Mononuclear cell (primary cell): ENCODE measurements at regions not wholly inside any gene's neighbourhood (a gene's known extent, or its start where the extent isn't known, plus 50 kb on each side); places are given as distances from the start of the nearest gene placed in this dataset.
"Not testable (repeated sequence)": the region's sequence is repeated elsewhere in the genome, so short reads cannot be mapped to it uniquely, and the experiment has no call there.

Experiments used
- H3K27me3 ChIP-seq: 2 replicates; pipeline ENCODE4 v1.6.0; 2011; ENCODE audit warnings: low read length, control low read depth; ENCODE audit not compliant: insufficient read depth
- H3K4me1 ChIP-seq: 2 replicates; pipeline ENCODE4 v1.5.1; 2011; ENCODE audit warnings: mild to moderate bottlenecking, low read length, control low read depth; ENCODE audit not compliant: insufficient read depth
- H3K4me3 ChIP-seq: 2 replicates; pipeline ENCODE4 v1.5.1; 2011; ENCODE audit warnings: mild to moderate bottlenecking, low read length, moderate library complexity
- H3K9me3 ChIP-seq: 2 replicates; pipeline ENCODE4 v1.5.1; 2011; ENCODE audit warnings: low read depth, mild to moderate bottlenecking, control low read depth, low read length

- Histone ChIP-seq H3K4me1 (no peaks in the 10 kb centered on the region), H3K4me3 (no peak overlapping the region), H3K9me3 (no peaks in the 10 kb centered on the region)
These were observed 158.8 kb downstream of the TMEM161B start for GRCh38 chr5:88109818-88110217.

DNA sequence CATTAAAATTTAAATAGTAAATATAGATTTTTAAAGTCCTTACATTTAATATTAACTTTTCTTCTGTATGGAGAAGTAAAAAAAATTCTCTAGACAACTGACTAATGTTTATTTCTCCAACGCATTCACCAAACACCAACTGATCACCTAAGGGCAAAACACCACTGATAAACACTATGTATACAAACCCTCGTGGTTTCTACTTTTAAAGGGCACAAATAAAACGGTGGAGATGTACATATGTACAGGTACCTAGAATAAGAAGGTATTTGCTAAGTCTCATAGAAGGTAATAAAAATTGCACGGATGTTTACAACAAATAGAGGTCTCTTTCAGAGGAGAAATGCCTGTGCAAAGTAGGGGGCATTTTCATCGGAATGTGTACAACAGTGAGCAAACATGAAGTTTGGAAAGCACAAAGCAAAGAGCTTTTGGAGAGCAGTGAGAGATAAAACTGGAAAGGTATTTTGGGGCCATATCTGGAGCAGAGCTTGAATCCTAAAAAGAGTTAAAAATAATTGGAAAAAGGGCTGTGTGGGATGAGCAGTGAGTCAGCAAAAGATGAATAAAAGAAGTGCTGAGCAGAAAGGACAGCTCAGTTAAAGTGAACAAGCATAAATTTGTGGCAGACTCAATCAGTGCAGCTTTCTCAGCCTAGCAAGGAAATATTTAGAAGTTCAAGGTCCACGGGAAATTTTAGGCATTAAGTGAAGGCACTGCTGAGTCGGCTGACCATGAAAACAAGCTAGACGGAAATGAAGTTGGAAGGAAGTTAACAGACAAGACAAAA is 160.0 kb downstream of the TMEM161B start:
- Histone ChIP-seq H3K27me3 (no peaks in the 10 kb centered on the region), H3K9me3 (no peaks in the 10 kb centered on the region), H3K4me3 (no peak overlapping the region), H3K4me1 (no peaks in the 10 kb centered on the region)

More at GRCh38 chr5:88109818-88110217, 158.8 kb downstream of the TMEM161B start:
- H3K27me3 ChIP-seq: no peaks in the 10 kb centered on the region

DNA sequence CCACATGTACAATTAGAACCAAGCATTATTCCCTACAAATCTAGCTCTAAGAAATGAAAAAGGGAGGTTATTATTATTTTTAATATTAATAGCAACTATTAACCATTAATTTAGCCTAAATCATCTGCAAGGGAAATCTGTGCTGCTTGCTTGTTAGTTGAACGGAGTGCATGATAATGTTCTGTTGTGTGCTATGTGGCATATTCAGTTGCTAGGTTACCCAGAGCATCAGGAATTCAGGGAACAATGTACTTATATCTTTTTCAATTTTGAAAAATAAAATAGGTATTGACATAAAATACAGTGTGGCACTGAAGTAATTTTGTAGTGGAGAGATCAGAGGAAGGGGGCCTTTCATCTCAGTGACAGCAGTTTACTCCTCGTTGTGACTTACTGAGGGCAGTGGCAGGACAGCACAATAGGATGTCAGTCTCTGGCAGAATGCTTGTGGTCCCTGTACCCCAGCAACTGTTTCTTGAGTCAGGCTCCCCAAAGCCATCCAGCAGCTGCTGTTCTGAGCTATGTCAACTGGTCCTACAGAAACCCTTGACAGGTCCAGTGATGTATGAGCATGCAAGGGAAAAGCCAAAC is 173.6 kb downstream of the TMEM161B start:
- Histone ChIP-seq H3K4me3 (no peak overlapping the region), H3K4me1 (no peaks in the 10 kb centered on the region), H3K27me3 (no peaks in the 10 kb centered on the region), H3K9me3 (no peaks in the 10 kb centered on the region)

DNA sequence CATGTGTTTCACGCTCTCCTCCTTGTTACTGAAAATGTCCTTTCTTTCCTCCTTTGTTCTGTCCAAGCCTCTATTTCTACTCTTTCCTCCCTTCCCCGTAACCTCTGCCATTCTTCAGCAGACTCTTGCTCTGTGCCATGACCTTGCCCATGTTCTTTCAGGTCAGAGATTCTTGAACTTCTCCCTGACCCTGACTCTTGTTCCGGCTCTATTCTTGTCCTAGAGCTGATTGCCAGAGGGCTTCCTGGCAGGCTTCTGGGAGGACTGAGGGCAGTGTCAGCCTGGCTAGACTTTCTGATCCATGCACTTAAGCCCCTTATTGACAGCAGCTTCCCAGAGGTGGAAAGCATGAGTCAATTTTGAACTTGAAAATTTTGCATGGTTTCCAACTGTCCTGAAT is 174.2 kb downstream of the TMEM161B start:
- Histone ChIP-seq H3K4me1 (no peaks in the 10 kb centered on the region), H3K4me3 (no peak overlapping the region), H3K9me3 (no peaks in the 10 kb centered on the region), H3K27me3 (no peaks in the 10 kb centered on the region)

GRCh38 chr5:88093765-88094164 is 174.9 kb downstream of the TMEM161B start:
- Histone ChIP-seq H3K4me3 (no peak overlapping the region), H3K4me1 (no peaks in the 10 kb centered on the region), H3K27me3 (no peaks in the 10 kb centered on the region), H3K9me3 (no peaks in the 10 kb centered on the region)

GRCh38 chr5:88092958-88093605 is 175.6 kb downstream of the TMEM161B start:
- H3K9me3 ChIP-seq: no peaks in the 10 kb centered on the region
- H3K4me3 ChIP-seq: no peak overlapping the region
- no peaks in the 10 kb centered on the region for H3K27me3 ChIP-seq
- H3K4me1 ChIP-seq: no peaks in the 10 kb centered on the region

DNA sequence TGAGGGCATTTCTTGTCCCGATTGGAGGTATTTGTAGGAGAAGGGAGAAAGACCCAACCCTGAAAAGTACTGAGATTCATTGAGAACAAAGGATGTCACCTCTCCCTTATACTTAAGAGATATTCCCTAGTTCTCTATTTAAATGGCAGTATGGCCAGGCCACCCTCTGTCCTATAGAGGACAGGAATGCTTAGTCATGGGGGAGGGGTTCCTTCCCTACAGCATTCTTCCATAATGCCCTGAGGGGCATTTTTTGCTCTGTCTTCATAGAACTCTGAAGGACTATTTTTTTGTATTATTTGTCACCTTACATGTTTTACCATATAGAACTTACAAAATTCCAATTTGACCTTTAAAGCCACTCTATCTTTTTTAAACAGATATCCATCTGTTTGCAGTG is 176.3 kb downstream of the TMEM161B start:
- H3K4me1 ChIP-seq: no peaks in the 10 kb centered on the region
- no peaks in the 10 kb centered on the region for H3K27me3 ChIP-seq
- H3K9me3 ChIP-seq: no peaks in the 10 kb centered on the region
- H3K4me3 ChIP-seq: no peak overlapping the region

DNA sequence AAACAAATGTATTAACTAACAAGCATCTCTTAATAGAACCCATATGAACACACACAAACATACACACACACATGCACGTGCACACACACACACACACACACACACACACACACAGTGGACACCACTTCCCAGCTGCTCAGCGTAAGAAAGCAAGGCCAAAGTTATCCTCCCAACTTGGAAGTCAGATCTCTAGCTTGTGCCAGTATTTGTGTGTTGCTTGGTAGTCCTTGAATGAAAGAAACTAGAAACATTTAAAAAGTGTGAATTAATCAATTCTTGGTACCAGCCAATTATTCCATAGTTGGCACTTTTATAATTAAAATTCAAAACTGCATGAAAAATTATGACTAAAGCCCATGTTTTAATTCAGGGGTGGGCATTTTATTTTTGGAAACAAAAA is 178.1 kb downstream of the TMEM161B start:
- Histone ChIP-seq H3K4me1 (no peaks in the 10 kb centered on the region), H3K27me3 (no peaks in the 10 kb centered on the region), H3K4me3 (no peak overlapping the region), H3K9me3 (no peaks in the 10 kb centered on the region)

DNA sequence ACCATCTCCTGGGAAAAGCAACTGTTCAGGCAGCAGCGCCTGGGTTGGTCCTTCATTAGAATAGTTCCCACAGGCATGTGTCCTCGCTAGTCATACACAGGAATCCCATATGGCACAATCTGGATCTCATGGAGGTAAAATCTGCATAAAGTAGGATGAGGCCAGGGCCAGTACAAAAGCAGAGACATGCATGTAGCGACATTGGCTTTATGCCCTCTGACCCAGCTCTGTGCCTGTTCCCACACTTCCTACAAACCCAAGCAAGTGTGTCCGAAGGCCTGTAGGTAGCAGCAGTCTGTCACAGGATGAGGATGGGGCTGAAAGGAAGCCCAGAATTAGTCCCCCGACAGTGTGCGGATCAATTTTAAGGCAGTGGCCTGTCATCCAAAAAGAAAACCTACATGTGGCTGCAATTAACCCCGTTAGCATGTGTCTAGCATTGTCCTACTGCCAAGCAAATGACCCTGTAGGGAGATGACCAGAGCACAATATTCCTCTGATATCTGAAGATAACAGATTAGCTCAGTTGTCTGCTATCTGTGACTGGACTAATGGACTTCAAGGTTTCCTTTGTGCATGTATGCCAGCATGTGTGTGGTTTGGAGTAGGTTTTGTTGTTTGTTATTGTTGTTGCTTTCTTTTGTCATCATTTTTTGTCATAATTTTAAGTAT is 178.8 kb downstream of the TMEM161B start:
- Histone ChIP-seq H3K9me3 (no peaks in the 10 kb centered on the region), H3K4me1 (no peaks in the 10 kb centered on the region), H3K4me3 (no peak overlapping the region), H3K27me3 (no peaks in the 10 kb centered on the region)

GRCh38 chr5:88085462-88085861 is 183.2 kb downstream of the TMEM161B start:
- no peaks in the 10 kb centered on the region for H3K27me3 ChIP-seq
- no peaks in the 10 kb centered on the region for H3K9me3 ChIP-seq
- no peaks in the 10 kb centered on the region for H3K4me1 ChIP-seq
- H3K4me3 ChIP-seq: no peak overlapping the region

- H3K9me3 ChIP-seq: no peaks in the 10 kb centered on the region
- H3K4me1 ChIP-seq: no peaks in the 10 kb centered on the region
- no peak overlapping the region for H3K4me3 ChIP-seq
- no peaks in the 10 kb centered on the region for H3K27me3 ChIP-seq
These were observed 186.8 kb downstream of the TMEM161B start for GRCh38 chr5:88081877-88082276.

DNA sequence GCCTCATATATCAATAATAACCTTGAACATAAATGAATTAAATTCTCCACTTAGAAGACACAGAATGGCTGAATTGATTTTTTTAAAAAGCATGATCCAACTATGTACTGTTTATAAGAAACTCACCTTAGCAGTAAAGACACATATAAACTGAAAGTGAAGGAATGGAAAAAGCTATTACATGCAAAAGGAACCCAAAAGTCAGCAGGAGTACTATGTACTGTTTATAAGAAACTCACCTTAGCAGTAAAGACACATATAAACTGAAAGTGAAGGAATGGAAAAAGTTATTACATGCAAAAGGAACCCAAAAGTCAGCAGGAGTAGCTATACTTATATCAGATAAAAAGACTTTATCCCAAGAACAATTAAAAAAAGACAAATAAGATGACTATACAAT is 204.8 kb downstream of the TMEM161B start:
- H3K4me1 ChIP-seq: no peaks in the 10 kb centered on the region
- H3K27me3 ChIP-seq: no peaks in the 10 kb centered on the region
- H3K9me3 ChIP-seq: peaks cover 7% of the 10 kb centered on the region
- no peak overlapping the region for H3K4me3 ChIP-seq

GRCh38 chr5:88060194-88060593 is 208.5 kb downstream of the TMEM161B start:
- Histone ChIP-seq H3K9me3 (peaks cover 2% of the 10 kb centered on the region), H3K4me3 (no peak overlapping the region), H3K4me1 (no peaks in the 10 kb centered on the region), H3K27me3 (no peaks in the 10 kb centered on the region)

- H3K4me3 ChIP-seq: no peak overlapping the region
- H3K27me3 ChIP-seq: no peaks in the 10 kb centered on the region
- H3K9me3 ChIP-seq: no peaks in the 10 kb centered on the region
- H3K4me1 ChIP-seq: no peaks in the 10 kb centered on the region
These were observed 210.0 kb downstream of the TMEM161B start for GRCh38 chr5:88058625-88059024.

DNA sequence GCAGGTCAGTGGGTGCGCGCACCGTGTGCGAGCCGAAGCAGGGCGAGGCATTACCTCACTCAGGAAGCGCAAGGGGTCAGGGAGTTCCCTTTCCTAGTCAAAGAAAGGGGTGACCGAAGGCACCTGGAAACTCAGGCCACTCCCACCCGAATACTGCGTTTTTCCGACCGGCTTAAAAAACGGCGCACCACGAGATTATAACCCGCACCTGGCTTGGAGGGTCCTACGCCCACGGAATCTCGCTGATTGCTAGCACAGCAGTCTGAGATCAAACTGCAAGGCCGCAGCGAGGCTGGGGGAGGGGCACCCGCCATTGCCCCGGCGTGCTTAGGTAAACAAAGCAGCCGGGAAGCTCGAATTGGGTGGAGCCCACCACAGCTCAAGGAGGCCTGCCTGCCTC is 216.2 kb downstream of the TMEM161B start:
- not testable (repeated sequence) for H3K27me3 ChIP-seq, H3K4me3 ChIP-seq, H3K4me1 ChIP-seq, H3K9me3 ChIP-seq
